ENCODE measurements at regions not wholly inside any gene's neighbourhood (a gene's known extent, or its start where the extent isn't known, plus 50 kb on each side); places are given as distances from the start of the nearest gene placed in this dataset.

- no peak overlapping the region for H3K4me3 ChIP-seq (ENCODE audit: low read depth, low read length)
- DNase-seq (ENCODE audit: low read depth): no peak
- TF ChIP-seq, protein P1, sequence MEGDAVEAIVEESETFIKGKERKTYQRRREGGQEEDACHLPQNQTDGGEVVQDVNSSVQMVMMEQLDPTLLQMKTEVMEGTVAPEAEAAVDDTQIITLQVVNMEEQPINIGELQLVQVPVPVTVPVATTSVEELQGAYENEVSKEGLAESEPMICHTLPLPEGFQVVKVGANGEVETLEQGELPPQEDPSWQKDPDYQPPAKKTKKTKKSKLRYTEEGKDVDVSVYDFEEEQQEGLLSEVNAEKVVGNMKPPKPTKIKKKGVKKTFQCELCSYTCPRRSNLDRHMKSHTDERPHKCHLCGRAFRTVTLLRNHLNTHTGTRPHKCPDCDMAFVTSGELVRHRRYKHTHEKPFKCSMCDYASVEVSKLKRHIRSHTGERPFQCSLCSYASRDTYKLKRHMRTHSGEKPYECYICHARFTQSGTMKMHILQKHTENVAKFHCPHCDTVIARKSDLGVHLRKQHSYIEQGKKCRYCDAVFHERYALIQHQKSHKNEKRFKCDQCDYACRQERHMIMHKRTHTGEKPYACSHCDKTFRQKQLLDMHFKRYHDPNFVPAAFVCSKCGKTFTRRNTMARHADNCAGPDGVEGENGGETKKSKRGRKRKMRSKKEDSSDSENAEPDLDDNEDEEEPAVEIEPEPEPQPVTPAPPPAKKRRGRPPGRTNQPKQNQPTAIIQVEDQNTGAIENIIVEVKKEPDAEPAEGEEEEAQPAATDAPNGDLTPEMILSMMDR (IDR thresholded peaks at IDR 0.05; ENCODE audit: insufficient read depth, low read depth, low read length): no peak
Observed at GRCh38 chr13:74438901-74439300, 304.7 kb upstream of the KLF12 start.

DNA sequence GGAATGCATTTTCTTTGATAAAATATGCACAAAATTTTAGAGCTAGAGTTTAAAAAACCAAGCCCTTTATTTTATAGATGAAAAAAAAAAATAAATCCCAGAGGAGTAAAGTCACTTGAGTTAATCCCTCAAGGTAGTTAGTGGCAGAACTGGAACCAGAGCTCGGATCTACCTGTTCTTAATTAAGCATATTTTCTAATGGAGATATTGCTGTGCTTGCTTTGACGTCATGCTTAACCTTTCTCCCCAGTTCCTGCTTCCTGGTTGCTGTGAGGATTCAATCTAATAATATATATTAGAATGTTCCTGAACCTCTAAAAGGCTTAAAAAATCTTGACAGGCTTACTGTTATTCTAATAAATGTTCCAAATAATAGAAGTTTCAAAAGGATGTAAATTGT is 300.6 kb upstream of the KLF12 start:
- no peak for DNase-seq (ENCODE audit: low read depth)
- no peak overlapping the region for H3K4me3 ChIP-seq (ENCODE audit: low read depth, low read length)
- TF ChIP-seq, protein P1 (IDR thresholded peaks at IDR 0.05; ENCODE audit: insufficient read depth, low read depth, low read length): no peak

- no peak for DNase-seq (ENCODE audit: low read depth)
- TF ChIP-seq, protein P1 (IDR thresholded peaks at IDR 0.05; ENCODE audit: insufficient read depth, low read depth, low read length): no peak
- no peak overlapping the region for H3K4me3 ChIP-seq (ENCODE audit: low read depth, low read length)
Observed at GRCh38 chr13:74424455-74424854, 290.3 kb upstream of the KLF12 start.

- no peak for DNase-seq (ENCODE audit: low read depth)
- TF ChIP-seq, protein P1 (IDR thresholded peaks at IDR 0.05; ENCODE audit: insufficient read depth, low read depth, low read length): no peak
Observed at GRCh38 chr13:74423434-74423833, 289.2 kb upstream of the KLF12 start.

GRCh38 chr13:74414458-74414857 is 280.3 kb upstream of the KLF12 start:
- DNase-seq (ENCODE audit: low read depth): no peak
- H3K4me3 ChIP-seq (ENCODE audit: low read depth, low read length): no peak overlapping the region
- TF ChIP-seq, protein P1 (IDR thresholded peaks at IDR 0.05; ENCODE audit: insufficient read depth, low read depth, low read length): no peak

More at GRCh38 chr13:74423434-74423833, 289.2 kb upstream of the KLF12 start:
- H3K4me3 ChIP-seq (ENCODE audit: low read depth, low read length): no peak overlapping the region

DNA sequence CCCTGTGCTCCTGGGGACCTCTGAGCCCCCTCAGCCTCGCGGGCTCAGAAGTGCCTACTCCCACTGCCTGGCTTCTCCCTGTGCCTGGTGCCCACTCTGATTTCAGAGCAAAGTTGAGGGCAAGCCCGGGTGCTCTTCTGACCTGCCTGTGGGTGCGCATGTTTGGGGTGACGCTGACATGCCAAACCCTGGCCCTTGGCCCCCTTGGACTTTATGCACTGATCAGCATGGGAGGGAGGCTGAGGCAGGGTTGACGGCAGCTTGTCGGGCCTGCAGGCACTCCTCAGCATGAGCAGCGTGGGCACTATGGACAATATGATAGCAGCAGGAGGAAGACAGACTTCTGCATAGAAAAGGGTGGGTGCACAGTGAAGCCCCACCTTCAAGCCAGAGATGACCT is 279.3 kb upstream of the KLF12 start:
- DNase-seq (ENCODE audit: low read depth): no peak
- H3K4me3 ChIP-seq (ENCODE audit: low read depth, low read length): no peak overlapping the region
- TF ChIP-seq, protein P1 (IDR thresholded peaks at IDR 0.05; ENCODE audit: insufficient read depth, low read depth, low read length): no peak

DNA sequence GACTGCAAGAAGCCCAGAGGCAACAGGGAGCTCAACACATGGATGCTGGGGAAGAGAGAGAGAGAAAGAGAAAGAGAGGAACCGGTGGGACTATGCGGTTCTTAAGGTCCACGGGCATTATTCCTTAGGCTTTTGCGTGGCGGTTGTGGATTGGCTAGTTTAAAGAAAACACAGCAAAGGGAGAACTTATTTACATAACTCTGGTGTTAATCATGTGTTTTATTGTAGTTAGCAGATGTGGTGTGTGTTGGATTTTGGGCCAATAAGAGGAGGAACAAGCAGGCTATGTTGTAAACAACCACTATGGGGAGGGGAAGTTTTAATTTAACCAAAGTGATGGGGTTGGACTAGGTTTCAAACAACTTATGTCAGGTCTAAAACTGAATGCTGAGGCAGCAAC is 275.3 kb upstream of the KLF12 start:
- DNase-seq (ENCODE audit: low read depth): peak; percentile 80
- TF ChIP-seq, protein P1 (IDR thresholded peaks at IDR 0.05; ENCODE audit: insufficient read depth, low read depth, low read length): no peak

More for the DNA sequence above, 275.3 kb upstream of the KLF12 start:
- no peak overlapping the region for H3K4me3 ChIP-seq (ENCODE audit: low read depth, low read length)

Data from fibroblast of villous mesenchyme (primary cell).